H9 (cell line): ENCODE measurements at regions not wholly inside any gene's neighbourhood (a gene's known extent, or its start where the extent isn't known, plus 50 kb on each side); places are given as distances from the start of the nearest gene placed in this dataset.

Source experiments
- DNase-seq: peaks from one replicate; pipeline ENCODE4 v3.0.0-alpha.2; 2017
- H2AFZ ChIP-seq: one replicate; pipeline ENCODE4 v1.6.1; 2013; ENCODE audit warnings: mild to moderate bottlenecking, low read length, control low read depth, moderate library complexity
- H2AK5ac ChIP-seq: 2 replicates; pipeline ENCODE4 v1.6.1; 2013; ENCODE audit warnings: low read length, control low read depth, mixed read lengths; ENCODE audit not compliant: insufficient read length
- H2BK120ac ChIP-seq: one replicate; pipeline ENCODE4 v1.6.1; 2013; ENCODE audit warnings: low read depth, mild to moderate bottlenecking, low read length, control low read depth, inconsistent platforms; ENCODE audit not compliant: poor library complexity, severe bottlenecking
- H2BK12ac ChIP-seq: 2 replicates; pipeline ENCODE4 v1.6.1; 2013; ENCODE audit warnings: low read length, control low read depth, mixed read lengths, low read depth; ENCODE audit not compliant: insufficient read length
- H2BK15ac ChIP-seq: 2 replicates; pipeline ENCODE4 v1.6.1; 2013; ENCODE audit warnings: low read depth, low read length, control low read depth
- H2BK20ac ChIP-seq: one replicate; pipeline ENCODE4 v1.6.1; 2013; ENCODE audit warnings: low read depth, mild to moderate bottlenecking, low read length, control low read depth, inconsistent platforms; ENCODE audit not compliant: poor library complexity, severe bottlenecking
- H2BK5ac ChIP-seq: 2 replicates; pipeline ENCODE4 v1.6.1; 2013; ENCODE audit warnings: low read length, control low read depth, mixed read lengths; ENCODE audit not compliant: insufficient read length
- H3K14ac ChIP-seq: 2 replicates; pipeline ENCODE4 v1.6.1; 2013; ENCODE audit warnings: low read length, control low read depth; ENCODE audit not compliant: insufficient read depth
- H3K18ac ChIP-seq: 2 replicates; pipeline ENCODE4 v1.6.1; 2013; ENCODE audit warnings: low read depth, mild to moderate bottlenecking, mixed read lengths, low read length, control low read depth; ENCODE audit not compliant: insufficient read length
- H3K23ac ChIP-seq: 2 replicates; pipeline ENCODE4 v1.6.1; 2013; ENCODE audit warnings: low read length, control low read depth, mixed read lengths, low read depth; ENCODE audit not compliant: insufficient read length
- H3K23me2 ChIP-seq: 2 replicates; pipeline ENCODE4 v1.6.1; 2013; ENCODE audit warnings: low read depth, mild to moderate bottlenecking, mixed read lengths, low read length, control low read depth; ENCODE audit not compliant: insufficient read length, poor library complexity, severe bottlenecking
- H3K27ac ChIP-seq: 2 replicates; pipeline ENCODE4 v1.5.1; 2013; ENCODE audit warnings: low read length, control low read depth, mixed read lengths, low read depth; ENCODE audit not compliant: insufficient read length
- H3K27me3 ChIP-seq: 2 replicates; pipeline ENCODE4 v1.6.1; 2013; ENCODE audit warnings: low read length, control low read depth, inconsistent platforms; ENCODE audit not compliant: insufficient read depth
- H3K4ac ChIP-seq: 2 replicates; pipeline ENCODE4 v1.6.1; 2013; ENCODE audit warnings: low read depth, mild to moderate bottlenecking, control low read depth, inconsistent platforms, low read length, moderate library complexity
- H3K4me1 ChIP-seq: 2 replicates; pipeline ENCODE4 v1.6.1; 2013; ENCODE audit warnings: low read length, control low read depth, inconsistent platforms; ENCODE audit not compliant: insufficient read depth
- H3K4me2 ChIP-seq: 2 replicates; pipeline ENCODE4 v1.6.1; 2013; ENCODE audit warnings: low read length, control low read depth, mixed read lengths; ENCODE audit not compliant: insufficient read length, insufficient read depth
- H3K56ac ChIP-seq: 2 replicates; pipeline ENCODE4 v1.6.1; 2013; ENCODE audit warnings: low read depth, mild to moderate bottlenecking, mixed read lengths, low read length, control low read depth; ENCODE audit not compliant: insufficient read length
- H3K79me1 ChIP-seq: 2 replicates; pipeline ENCODE4 v1.6.1; 2013; ENCODE audit warnings: low read depth, mild to moderate bottlenecking, moderate library complexity, low read length, control low read depth, inconsistent platforms; ENCODE audit not compliant: insufficient read depth, poor library complexity, severe bottlenecking
- H3K79me2 ChIP-seq: 2 replicates; pipeline ENCODE4 v1.6.1; 2013; ENCODE audit warnings: low read length, control low read depth, inconsistent platforms; ENCODE audit not compliant: insufficient read depth
- H3K9ac ChIP-seq: 2 replicates; pipeline ENCODE4 v1.6.1; 2013; ENCODE audit warnings: low read length, control low read depth, mixed read lengths; ENCODE audit not compliant: insufficient read length; ENCODE audit errors: extremely low read depth
- H3K9me3 ChIP-seq: one replicate; pipeline ENCODE4 v1.6.1; 2013; ENCODE audit warnings: low read depth, low read length, inconsistent platforms; ENCODE audit not compliant: control insufficient read depth
- H3T11ph ChIP-seq: one replicate; pipeline ENCODE4 v1.6.1; 2013; ENCODE audit warnings: mild to moderate bottlenecking, low read length, control low read depth, inconsistent platforms
- H4K20me1 ChIP-seq: one replicate; pipeline ENCODE4 v1.6.1; 2013; ENCODE audit not compliant: control insufficient read depth, insufficient read length, insufficient read depth
- H4K5ac ChIP-seq: 2 replicates; pipeline ENCODE4 v1.6.1; 2013; ENCODE audit warnings: low read depth, mild to moderate bottlenecking, mixed read lengths, low read length, control low read depth; ENCODE audit not compliant: insufficient read length
- H4K8ac ChIP-seq: replicated peaks from 2 replicates; pipeline ENCODE4 v1.6.1; 2013; ENCODE audit warnings: low read length, control low read depth, mixed read lengths, low read depth; ENCODE audit not compliant: insufficient read length
- H4K91ac ChIP-seq: 2 replicates; pipeline ENCODE4 v1.6.1; 2013; ENCODE audit warnings: low read depth, mild to moderate bottlenecking, moderate library complexity, mixed read lengths, low read length, control low read depth; ENCODE audit not compliant: insufficient read length
- H3K27ac Mint-ChIP-seq, 3 experiments: 2 replicates in 2 of 3; 3 replicates in 1 of 3; pipeline ENCODE4 v1.8.0; 2020 to 2021; ENCODE audit warnings: mixed read lengths in 3 of 3, mild to moderate bottlenecking in 1 of 3, moderate library complexity in 1 of 3
- H3K27me3 Mint-ChIP-seq: 2 replicates; pipeline ENCODE4 v1.8.0; 2021; ENCODE audit warnings: low read depth, mild to moderate bottlenecking, moderate library complexity, mixed read lengths
- H3K36me3 Mint-ChIP-seq, 3 experiments: 2 replicates in 2 of 3; 3 replicates in 1 of 3; pipeline ENCODE4 v1.8.0; 2020 to 2021; ENCODE audit warnings: low read depth in 3 of 3, mixed read lengths in 3 of 3; ENCODE audit not compliant: insufficient read depth in 1 of 3
- H3K4me1 Mint-ChIP-seq, 2 experiments: 2 replicates each; pipeline ENCODE4 v1.8.0; 2020; ENCODE audit warnings: mixed read lengths in 2 of 2
- H3K4me3 Mint-ChIP-seq, 2 experiments: 2 replicates in 1 of 2; 3 replicates in 1 of 2; pipeline ENCODE4 v1.8.0; 2020 to 2021; ENCODE audit warnings: mild to moderate bottlenecking in 2 of 2, mixed read lengths in 2 of 2, moderate library complexity in 1 of 2
- H3K9me3 Mint-ChIP-seq, 2 experiments: 2 replicates in 1 of 2; 3 replicates in 1 of 2; pipeline ENCODE4 v1.8.0; 2020; ENCODE audit warnings: mild to moderate bottlenecking in 2 of 2, mixed read lengths in 2 of 2, moderate library complexity in 1 of 2
- CTCF ChIP-seq: fragments of 200-600 bp; sonication (generic); conservative IDR thresholded peaks from 3 replicates; pipeline ENCODE4 v1.8.0; 2021; ENCODE audit warnings: antibody characterized with exemption, mild to moderate bottlenecking
- WGBS: extraction: QIAGEN DNeasy Blood & Tissue Kit; methylation state at CpG from one replicate; pipeline ENCODE4 v1.1.7; 2013; ENCODE audit warnings: missing lambda C conversion rate, low lambda C conversion rate, mixed read lengths; ENCODE audit not compliant: insufficient read length; ENCODE audit errors: extremely low coverage; 5-methylcytosine and 5-hydroxymethylcytosine counted together

GRCh38 chr9:107389617-107390071 lies 99.9 kb downstream of the KLF4 start:
- Histone ChIP-seq H3K79me1 (no peaks in the 10 kb centered on the region), H2BK20ac (no peak overlapping the region), H3K79me2 (no peaks in the 10 kb centered on the region), H2BK5ac (no peak overlapping the region), H2AK5ac (no peak overlapping the region), H3K27me3 (no peaks in the 10 kb centered on the region), H3K56ac (no peak overlapping the region), H2BK15ac (no peak overlapping the region), H3K23me2 (no peaks in the 10 kb centered on the region), H3K9ac (no peak overlapping the region), H4K8ac (no peak overlapping the region), H3K18ac (no peak overlapping the region), H4K20me1 (no peaks in the 10 kb centered on the region), H3K27ac (no peak overlapping the region), H3K4me1 (no peaks in the 10 kb centered on the region), H3K4me2 (no peak overlapping the region), H3T11ph (no peak overlapping the region), H3K23ac (no peak overlapping the region), H2BK12ac (no peak overlapping the region), H3K4ac (no peak overlapping the region), H4K91ac (no peak overlapping the region), H2AFZ (no peak overlapping the region), H3K9me3 (no peaks in the 10 kb centered on the region), H4K5ac (no peak overlapping the region), H2BK120ac (no peak overlapping the region), H3K14ac (no peak overlapping the region)
- DNase-seq = no peak
- Mint-ChIP-seq H3K9me3 (no peaks in the 10 kb centered on the region), H3K4me3 (no peak overlapping the region), H3K36me3 (no peaks in the 10 kb centered on the region), H3K27me3 (no peaks in the 10 kb centered on the region; the same call in 1 of the 2 replicates), H3K4me1 (no peaks in the 10 kb centered on the region), H3K27ac (no peak overlapping the region)
- TF ChIP-seq CTCF = no peak
- no CpG with 5 or more reads among the region's 3 CpGs for WGBS
